Endothelial cell of umbilical vein (primary cell): ENCODE measurements at regions not wholly inside any gene's neighbourhood (a gene's known extent, or its start where the extent isn't known, plus 50 kb on each side); places are given as distances from the start of the nearest gene placed in this dataset.

Experiments used
- BruUV-seq: library from RNA; stranded (reverse); fragments of 400-500 nt; replicated peaks from 2 replicates; lab custom pipeline; 2021; lab: Mats Ljungman, UMichigan
- CTCF ChIA-PET: fragments of 300-600, 350-600 bp; sonication (Branson Sonifier 250); formaldehyde crosslinking; loops from one replicate; lab custom pipeline; 2021; ENCODE audit warnings: antibody characterized with exemption, inconsistent platforms; lab: Charles Lee
- POLR2A ChIA-PET: fragments of 300-600, 350-600 bp; sonication (Branson Sonifier 250); formaldehyde crosslinking; loops from one replicate; lab custom pipeline; 2021; ENCODE audit warnings: antibody characterized with exemption, inconsistent platforms; lab: Charles Lee
- DNase-seq: peaks from one replicate; pipeline ENCODE4 v3.0.0-alpha.2; 2011; ENCODE audit warnings: low read depth, low spot score
- FAIRE-seq: peaks from 2 replicates; lab custom pipeline; 2011; peaks lifted over from hg19 to GRCh38; lab: Jason Lieb, UNC
- H2AFZ ChIP-seq: 2 replicates; pipeline ENCODE4 v1.6.0; 2012; ENCODE audit warnings: low read depth, low read length, control low read depth, inconsistent platforms
- H3K27ac ChIP-seq: 2 replicates; pipeline ENCODE4 v1.5.1; 2011; ENCODE audit warnings: low read depth, mild to moderate bottlenecking, control low read depth, low read length, moderate library complexity; ENCODE audit not compliant: insufficient read depth
- H3K27me3 ChIP-seq, 2 experiments: 2 replicates each; pipeline versions ENCODE4 v1.6.0 to v1.6.1; 2011; ENCODE audit warnings: low read length in 2 of 2, mixed read lengths in 1 of 2; ENCODE audit not compliant: control insufficient read depth in 2 of 2, insufficient read depth in 2 of 2
- H3K36me3 ChIP-seq, 2 experiments: 2 replicates in 1 of 2; 3 replicates in 1 of 2; pipeline ENCODE4 v1.5.1; 2011; ENCODE audit warnings: low read length in 2 of 2, mild to moderate bottlenecking in 1 of 2, moderate library complexity in 1 of 2; ENCODE audit not compliant: control insufficient read depth in 2 of 2, insufficient read depth in 2 of 2; ENCODE audit errors: extremely low read depth in 1 of 2
- H3K4me1 ChIP-seq: 3 replicates; pipeline ENCODE4 v1.5.1; 2011; ENCODE audit warnings: mild to moderate bottlenecking, low read length; ENCODE audit not compliant: control insufficient read depth, insufficient read depth; ENCODE audit errors: extremely low read depth
- H3K4me2 ChIP-seq: 2 replicates; pipeline ENCODE4 v1.6.1; 2011; ENCODE audit warnings: low read length, control low read depth, mixed read lengths; ENCODE audit not compliant: insufficient read depth
- H3K4me3 ChIP-seq, 3 experiments: fragments of 200-600 bp in 1 of 3; sonication (generic), shearing (Covaris generic) in 1 of 3; replicated peaks in 1 of 3; 2 replicates each; pipeline ENCODE4 v1.5.1; 2011 to 2016; ENCODE audit warnings: control low read depth in 3 of 3, low read length in 3 of 3, mild to moderate bottlenecking in 2 of 3, inconsistent platforms in 1 of 3, low read depth in 1 of 3, moderate library complexity in 1 of 3; ENCODE audit not compliant: insufficient read depth in 1 of 3
- H3K79me2 ChIP-seq: 2 replicates; pipeline ENCODE4 v1.6.0; 2012; ENCODE audit warnings: low read length, inconsistent platforms; ENCODE audit not compliant: control insufficient read depth, insufficient read depth
- H3K9ac ChIP-seq: replicated peaks from 2 replicates; pipeline ENCODE3; 2011; ENCODE audit warnings: low read length, control low read depth; ENCODE audit not compliant: insufficient read depth; ENCODE audit errors: extremely low read depth
- H3K9me1 ChIP-seq: replicated peaks from 3 replicates; pipeline ENCODE4 v1.6.0; 2011; ENCODE audit warnings: mild to moderate bottlenecking, low read length; ENCODE audit not compliant: control insufficient read depth, insufficient read depth; ENCODE audit errors: extremely low read depth
- H3K9me3 ChIP-seq: replicated peaks from 2 replicates; pipeline ENCODE4 v1.5.1; 2012; ENCODE audit warnings: low read length, inconsistent platforms; ENCODE audit not compliant: control insufficient read depth, insufficient read depth
- H4K20me1 ChIP-seq: replicated peaks from 2 replicates; pipeline ENCODE3; 2011; ENCODE audit warnings: mild to moderate bottlenecking, low read length; ENCODE audit not compliant: control insufficient read depth, insufficient read depth; ENCODE audit errors: extremely low read depth
- EZH2 ChIP-seq: IDR thresholded peaks from 2 replicates; pipeline ENCODE4 v1.6.1; 2012; ENCODE audit warnings: borderline replicate concordance, low read depth, mild to moderate bottlenecking, moderate library complexity, low read length, inconsistent platforms; ENCODE audit not compliant: severe bottlenecking
- FOS ChIP-seq: IDR thresholded peaks from 2 replicates; pipeline ENCODE4 v1.6.1; 2011; ENCODE audit warnings: mild to moderate bottlenecking, low read length, moderate library complexity, borderline replicate concordance; ENCODE audit not compliant: insufficient read depth
- GATA2 ChIP-seq: IDR thresholded peaks from 2 replicates; pipeline ENCODE4 v1.7.0; 2011; ENCODE audit warnings: low read depth, mild to moderate bottlenecking, moderate library complexity, mixed read lengths, low read length; ENCODE audit not compliant: insufficient read length, insufficient read depth
- JUN ChIP-seq: IDR thresholded peaks from 2 replicates; pipeline ENCODE4 v1.6.1; 2011; ENCODE audit warnings: borderline replicate concordance, low read depth; ENCODE audit not compliant: insufficient read length, insufficient read depth
- MYC ChIP-seq: IDR thresholded peaks from one replicate; pipeline ENCODE4 v1.6.1; 2011; ENCODE audit warnings: mild to moderate bottlenecking, low read depth, low read length
- POLR2A ChIP-seq: IDR thresholded peaks from 2 replicates; pipeline ENCODE4 v1.6.1; 2012; ENCODE audit warnings: low read depth, mild to moderate bottlenecking, control low read depth, low read length
- POLR2AphosphoS5 ChIP-seq: IDR thresholded peaks from 2 replicates; pipeline ENCODE4 v1.6.1; 2012; ENCODE audit warnings: low read depth, mild to moderate bottlenecking, control low read depth, low read length, moderate library complexity; ENCODE audit not compliant: insufficient read depth
- dilution Hi-C: fragments of 300-500 bp; cut with MboI; formaldehyde crosslinking; loops from one replicate; pipeline ENCODE4 v1.15.0; 2019; ENCODE audit warnings: low sequenced_read_pairs; ENCODE audit not compliant: extremely low pct_ligation_motif_present
- intact Hi-C: fragments of 100-400 bp; cut with micrococcal nuclease; formaldehyde crosslinking; loops from one replicate; pipeline ENCODE4 v1.10.0; 2022
- TF ChIP-seq, protein P1 (sequence below): IDR thresholded peaks from 2 replicates; pipeline ENCODE4 v1.6.1; 2011; ENCODE audit not compliant: insufficient read depth, insufficient read length
- TF ChIP-seq, protein P2 (sequence below), 2 donors: IDR thresholded peaks; 1 replicate in 1 of 2; 2 replicates in 1 of 2; pipeline ENCODE4 v1.5.1; 2011; ENCODE audit warnings: low read length in 2 of 2, mild to moderate bottlenecking in 2 of 2, moderate library complexity in 2 of 2, control low read depth in 1 of 2, inconsistent platforms in 1 of 2, low read depth in 1 of 2; ENCODE audit not compliant: insufficient read depth in 1 of 2; ENCODE audit errors: extremely low read depth in 1 of 2

DNA sequence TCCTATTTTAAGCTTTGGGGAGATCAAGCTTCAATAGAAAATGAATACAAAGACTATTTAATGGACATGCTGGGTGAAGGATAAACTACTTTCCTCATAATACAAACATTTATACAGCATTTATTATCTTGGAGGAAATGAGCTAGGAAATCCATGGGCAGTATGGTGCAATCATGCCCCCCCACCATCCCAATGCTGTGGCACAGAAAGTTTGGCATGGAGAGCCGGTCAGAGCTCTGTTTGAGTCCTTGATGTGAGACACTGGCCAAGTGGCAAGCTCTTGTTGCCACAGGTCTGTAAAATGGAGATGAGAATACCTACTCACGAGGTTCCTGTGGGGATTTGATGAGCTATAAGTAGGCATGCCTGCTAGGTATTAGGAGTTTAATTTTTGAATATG, 120.6 kb downstream of the MAB21L3 start:
- no peaks in the 10 kb centered on the region for H3K4me1 ChIP-seq
- H3K4me2 ChIP-seq = no peak overlapping the region
- no peaks in the 10 kb centered on the region for H3K36me3 ChIP-seq
- H3K27me3 ChIP-seq = no peaks in the 10 kb centered on the region
- no peak overlapping the region for H3K4me3 ChIP-seq
- ChIA-PET POLR2A (no interaction called here), CTCF (interaction anchor here (1.0 kb wide), 1 partner anchor 254 kb away, joined by 6 read pairs; no protein-coding TSS in a partner anchor)
- no peaks in the 10 kb centered on the region for H3K9me3 ChIP-seq
- H3K27ac ChIP-seq = no peak overlapping the region
- no TSS peak for BruUV-seq
- intact Hi-C loops (loop anchor here (5.0 kb wide), 1 partner anchor 266 kb away; no protein-coding TSS in a partner anchor), dilution Hi-C loops (no loop called here)
- H4K20me1 ChIP-seq = no peaks in the 10 kb centered on the region
- no peak overlapping the region for H3K9ac ChIP-seq
- TF ChIP-seq POLR2AphosphoS5 (no peak), JUN (no peak), EZH2 (no peak), MYC (no peak), GATA2 (no peak), POLR2A (no peak), FOS (no peak)
- TF ChIP-seq, protein P1, sequence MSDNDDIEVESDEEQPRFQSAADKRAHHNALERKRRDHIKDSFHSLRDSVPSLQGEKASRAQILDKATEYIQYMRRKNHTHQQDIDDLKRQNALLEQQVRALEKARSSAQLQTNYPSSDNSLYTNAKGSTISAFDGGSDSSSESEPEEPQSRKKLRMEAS = no peak
- TF ChIP-seq, protein P2, sequence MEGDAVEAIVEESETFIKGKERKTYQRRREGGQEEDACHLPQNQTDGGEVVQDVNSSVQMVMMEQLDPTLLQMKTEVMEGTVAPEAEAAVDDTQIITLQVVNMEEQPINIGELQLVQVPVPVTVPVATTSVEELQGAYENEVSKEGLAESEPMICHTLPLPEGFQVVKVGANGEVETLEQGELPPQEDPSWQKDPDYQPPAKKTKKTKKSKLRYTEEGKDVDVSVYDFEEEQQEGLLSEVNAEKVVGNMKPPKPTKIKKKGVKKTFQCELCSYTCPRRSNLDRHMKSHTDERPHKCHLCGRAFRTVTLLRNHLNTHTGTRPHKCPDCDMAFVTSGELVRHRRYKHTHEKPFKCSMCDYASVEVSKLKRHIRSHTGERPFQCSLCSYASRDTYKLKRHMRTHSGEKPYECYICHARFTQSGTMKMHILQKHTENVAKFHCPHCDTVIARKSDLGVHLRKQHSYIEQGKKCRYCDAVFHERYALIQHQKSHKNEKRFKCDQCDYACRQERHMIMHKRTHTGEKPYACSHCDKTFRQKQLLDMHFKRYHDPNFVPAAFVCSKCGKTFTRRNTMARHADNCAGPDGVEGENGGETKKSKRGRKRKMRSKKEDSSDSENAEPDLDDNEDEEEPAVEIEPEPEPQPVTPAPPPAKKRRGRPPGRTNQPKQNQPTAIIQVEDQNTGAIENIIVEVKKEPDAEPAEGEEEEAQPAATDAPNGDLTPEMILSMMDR (IDR thresholded peaks at IDR 0.05; ENCODE audit: extremely low read depth in 1 of 2, insufficient read depth in 1 of 2, low read depth in 1 of 2, low read length in 2 of 2) = no peak
- no peaks in the 10 kb centered on the region for H3K9me1 ChIP-seq
- DNase-seq (no peak), FAIRE-seq (no peak)
- no peak overlapping the region for H2AFZ ChIP-seq
- no peaks in the 10 kb centered on the region for H3K79me2 ChIP-seq
